Endometrium (tissue), 2 donors: ENCODE measurements at regions not wholly inside any gene's neighbourhood (a gene's known extent, or its start where the extent isn't known, plus 50 kb on each side); places are given as distances from the start of the nearest gene placed in this dataset.

ENCODE experiments used
- FAIRE-seq: peaks from 2 replicates; lab custom pipeline; 2012; peaks lifted over from hg19 to GRCh38; lab: Jason Lieb, UNC
- donor health status: control.
- donor health status: control.

- FAIRE-seq = no peak
These were observed 547.5 kb upstream of the TNP1 start for GRCh38 chr2:217407362-217407761.

- no peak for FAIRE-seq
These were observed 544.4 kb upstream of the TNP1 start for GRCh38 chr2:217404236-217404760.

GRCh38 chr2:217402761-217403383, 543.0 kb upstream of the TNP1 start:
- FAIRE-seq = peak; percentile 8

GRCh38 chr2:217402144-217402543, 542.3 kb upstream of the TNP1 start:
- no peak for FAIRE-seq

GRCh38 chr2:217399291-217399690, 539.4 kb upstream of the TNP1 start:
- FAIRE-seq = no peak

- no peak for FAIRE-seq
These were observed 539.0 kb upstream of the TNP1 start for GRCh38 chr2:217398860-217399259.

GRCh38 chr2:217398101-217398500, 538.2 kb upstream of the TNP1 start:
- no peak for FAIRE-seq

GRCh38 chr2:217396586-217396985, 536.7 kb upstream of the TNP1 start:
- FAIRE-seq = no peak

- FAIRE-seq = no peak
These were observed 536.3 kb upstream of the TNP1 start for GRCh38 chr2:217396165-217396564.

- no peak for FAIRE-seq
These were observed 534.9 kb upstream of the TNP1 start for GRCh38 chr2:217394510-217395351.

GRCh38 chr2:217393585-217394032, 533.7 kb upstream of the TNP1 start:
- FAIRE-seq = no peak

GRCh38 chr2:217392930-217393584, 533.2 kb upstream of the TNP1 start:
- FAIRE-seq = no peak

- no peak for FAIRE-seq
These were observed 528.0 kb upstream of the TNP1 start for GRCh38 chr2:217387776-217388387.

- FAIRE-seq = no peak
These were observed 526.2 kb upstream of the TNP1 start for GRCh38 chr2:217386041-217386440.

- FAIRE-seq = no peak
These were observed 523.8 kb upstream of the TNP1 start for GRCh38 chr2:217383620-217384019.

GRCh38 chr2:217382794-217383193, 522.9 kb upstream of the TNP1 start:
- no peak for FAIRE-seq

GRCh38 chr2:217379807-217380206, 519.9 kb upstream of the TNP1 start:
- FAIRE-seq = no peak

- FAIRE-seq = no peak
These were observed 512.9 kb upstream of the TNP1 start for GRCh38 chr2:217372794-217373193.

- no peak for FAIRE-seq
These were observed 511.9 kb upstream of the TNP1 start for GRCh38 chr2:217371781-217372213.

- FAIRE-seq = no peak
These were observed 510.5 kb upstream of the TNP1 start for GRCh38 chr2:217370391-217370790.

- no peak for FAIRE-seq
These were observed 507.6 kb upstream of the TNP1 start for GRCh38 chr2:217367464-217367863.

- FAIRE-seq = no peak
These were observed 507.1 kb upstream of the TNP1 start for GRCh38 chr2:217366966-217367365.
